Liver (tissue), 8 donors: ENCODE measurements at regions not wholly inside any gene's neighbourhood (a gene's known extent, or its start where the extent isn't known, plus 50 kb on each side); places are given as distances from the start of the nearest gene placed in this dataset.

ENCODE experiments used
- DNase-seq: peaks from one replicate; pipeline ENCODE4 v3.0.0-alpha.2; 2017; ENCODE audit warnings: low spot score
- H3K27ac ChIP-seq, 2 donors: one replicate each; pipeline ENCODE4 v1.7.0; 2013; ENCODE audit warnings: inconsistent platforms in 2 of 2, low read length in 2 of 2, control low read depth in 1 of 2, low read depth in 1 of 2, mild to moderate bottlenecking in 1 of 2
- H3K27me3 ChIP-seq, 4 donors: one replicate each; pipeline versions ENCODE4 v1.6.1 to v1.7.0; 2013; ENCODE audit warnings: low read length in 3 of 4, inconsistent platforms in 1 of 4, mild to moderate bottlenecking in 1 of 4, moderate library complexity in 1 of 4; ENCODE audit not compliant: control insufficient read depth in 4 of 4, insufficient read depth in 4 of 4
- H3K36me3 ChIP-seq, 4 donors: one replicate each; pipeline versions ENCODE4 v1.6.1 to v1.7.0; 2013; ENCODE audit warnings: low read length in 3 of 4, mild to moderate bottlenecking in 3 of 4, low read depth in 1 of 4, moderate library complexity in 1 of 4; ENCODE audit not compliant: control insufficient read depth in 4 of 4, insufficient read depth in 3 of 4
- H3K4me1 ChIP-seq, 4 donors: one replicate each; pipeline versions ENCODE4 v1.6.1 to v1.7.0; 2013; ENCODE audit warnings: low read length in 3 of 4, mild to moderate bottlenecking in 3 of 4, moderate library complexity in 1 of 4; ENCODE audit not compliant: control insufficient read depth in 4 of 4, insufficient read depth in 4 of 4
- H3K4me3 ChIP-seq, 3 donors: one replicate each; pipeline versions ENCODE4 v1.6.1 to v1.7.0; 2013; ENCODE audit warnings: low read length in 3 of 3, control low read depth in 1 of 3, low read depth in 1 of 3, mild to moderate bottlenecking in 1 of 3
- H3K9ac ChIP-seq, 2 donors: one replicate each; pipeline ENCODE4 v1.7.0; 2013; ENCODE audit warnings: low read length in 2 of 2, mild to moderate bottlenecking in 2 of 2, moderate library complexity in 2 of 2, control low read depth in 1 of 2, low read depth in 1 of 2
- H3K9me3 ChIP-seq, 4 donors: one replicate each; pipeline versions ENCODE4 v1.6.1 to v1.7.0; 2013; ENCODE audit warnings: low read length in 3 of 4; ENCODE audit not compliant: control insufficient read depth in 4 of 4
- ATF3 ChIP-seq: IDR thresholded peaks from 2 replicates; pipeline ENCODE4 v1.6.1; 2016; ENCODE audit warnings: antibody characterized with exemption
- CTCF ChIP-seq: fragments of 150-350 bp; IDR thresholded peaks from 2 replicates; pipeline ENCODE4 v1.5.1; 2017; ENCODE audit warnings: improper control_type of control experiment, low read depth, low read length; ENCODE audit not compliant: missing input control
- EGR1 ChIP-seq, 2 donors: IDR thresholded peaks; 2 replicates each; pipeline ENCODE4 v1.6.1; 2016 to 2018; ENCODE audit warnings: antibody characterized with exemption in 2 of 2, low read depth in 2 of 2
- FOXA1 ChIP-seq: IDR thresholded peaks from 2 replicates; pipeline ENCODE4 v1.6.1; 2016; ENCODE audit warnings: antibody characterized with exemption
- FOXA2 ChIP-seq: IDR thresholded peaks from 2 replicates; pipeline ENCODE4 v1.6.1; 2016; ENCODE audit warnings: antibody characterized with exemption
- GABPA ChIP-seq, 2 donors: IDR thresholded peaks in 1 of 2; conservative IDR thresholded peaks in 1 of 2; 2 replicates each; pipeline ENCODE4 v1.6.1; 2016; ENCODE audit warnings: antibody characterized with exemption in 2 of 2, mild to moderate bottlenecking in 1 of 2, moderate library complexity in 1 of 2
- JUND ChIP-seq, 2 donors: IDR thresholded peaks; 2 replicates each; pipeline ENCODE4 v1.6.1; 2016; ENCODE audit warnings: antibody characterized with exemption in 2 of 2
- MAX ChIP-seq: IDR thresholded peaks from 2 replicates; pipeline ENCODE4 v1.6.1; 2016; ENCODE audit warnings: antibody characterized with exemption
- RAD21 ChIP-seq, 2 donors: IDR thresholded peaks; 2 replicates each; pipeline ENCODE4 v1.6.1; 2016; ENCODE audit warnings: antibody characterized with exemption in 2 of 2, mild to moderate bottlenecking in 2 of 2
- REST ChIP-seq: IDR thresholded peaks from 2 replicates; pipeline ENCODE4 v1.6.1; 2016; ENCODE audit warnings: antibody characterized with exemption, mild to moderate bottlenecking
- RXRA ChIP-seq, 2 donors: IDR thresholded peaks; 2 replicates each; pipeline ENCODE4 v1.6.1; 2017 to 2018; ENCODE audit warnings: antibody characterized with exemption in 2 of 2, mild to moderate bottlenecking in 1 of 2
- SP1 ChIP-seq: IDR thresholded peaks from 2 replicates; pipeline ENCODE4 v1.6.1; 2018; ENCODE audit warnings: antibody characterized with exemption, mild to moderate bottlenecking
- YY1 ChIP-seq: IDR thresholded peaks from 2 replicates; pipeline ENCODE4 v1.6.1; 2016; ENCODE audit warnings: antibody characterized with exemption, mild to moderate bottlenecking
- WGBS: extraction: QIAGEN DNeasy Blood & Tissue Kit; methylation state at CpG from one replicate; pipeline ENCODE4 v1.1.7; 2013; 5-methylcytosine and 5-hydroxymethylcytosine counted together
- donor health status: healthy.
- donor health status: healthy.
- donor health status: healthy.
- donor health status: healthy.
- donor health status: healthy.

GRCh38 chr21:41668051-41668541, 98.8 kb downstream of the RIPK4 start (continued):
- no peak for TF ChIP-seq MAX
- TF ChIP-seq RAD21 (IDR thresholded peaks at IDR 0.05), result no peak
- no peak for TF ChIP-seq GABPA (IDR thresholded peaks at IDR 0.05 in 1 of 2, conservative IDR thresholded peaks at IDR 0.05 in 1 of 2)
- no peak for TF ChIP-seq RXRA (IDR thresholded peaks at IDR 0.05)

GRCh38 chr21:41667136-41667535, 99.7 kb downstream of the RIPK4 start:
- Histone ChIP-seq H3K4me3 (no peak overlapping the region), H3K36me3 (no peaks in the 10 kb centered on the region), H3K27me3 (no peaks in the 10 kb centered on the region), H3K9ac (no peak overlapping the region), H3K9me3 (no peaks in the 10 kb centered on the region), H3K27ac (no peak overlapping the region), H3K4me1 (peaks cover 0 to 2% (median 1%) of the 10 kb centered on the region in 4 donors)
- no peak for DNase-seq
- WGBS, result 89% methylated on average over 3 of the region's 3 CpGs
- no peak for TF ChIP-seq ATF3
- no peak for TF ChIP-seq RXRA (IDR thresholded peaks at IDR 0.05)
- TF ChIP-seq GABPA (IDR thresholded peaks at IDR 0.05 in 1 of 2, conservative IDR thresholded peaks at IDR 0.05 in 1 of 2), result no peak
- no peak for TF ChIP-seq EGR1 (IDR thresholded peaks at IDR 0.05; ENCODE audit: low read depth in 2 of 2)
- TF ChIP-seq JUND (IDR thresholded peaks at IDR 0.05), result no peak

- no peak for DNase-seq
- WGBS, result 86% methylated on average over 7 of the region's 7 CpGs
- H3K27ac ChIP-seq, result no peak overlapping the region
- TF ChIP-seq REST (no peak), ATF3 (no peak), MAX (no peak), FOXA2 (no peak), EGR1 (IDR thresholded peaks at IDR 0.05; ENCODE audit: low read depth in 2 of 2) (no peak), RAD21 (IDR thresholded peaks at IDR 0.05) (no peak), FOXA1 (no peak), SP1 (no peak), JUND (IDR thresholded peaks at IDR 0.05) (no peak), YY1 (no peak), CTCF (no peak)
- no peaks in the 10 kb centered on the region for H3K36me3 ChIP-seq
- no peak overlapping the region for H3K9ac ChIP-seq
- H3K27me3 ChIP-seq, result no peaks in the 10 kb centered on the region
- no peaks in the 10 kb centered on the region for H3K9me3 ChIP-seq
- no peak overlapping the region for H3K4me3 ChIP-seq
- H3K4me1 ChIP-seq, result peaks cover 0 to 2% (median 1%) of the 10 kb centered on the region in 4 donors
These were observed 100.2 kb downstream of the RIPK4 start for GRCh38 chr21:41666641-41667081.
